GM03348 (cell line): ENCODE measurements at regions not wholly inside any gene's neighbourhood (a gene's known extent, or its start where the extent isn't known, plus 50 kb on each side); places are given as distances from the start of the nearest gene placed in this dataset.

Experiments
- DNase-seq: peaks from one replicate; pipeline ENCODE4 v3.0.0; 2012; ENCODE audit warnings: low spot score

GRCh38 chr3:107992976-107993684 is 97.7 kb downstream of the CD47 start:
- DNase-seq: peak; percentile 68

- no peak for DNase-seq
Observed at GRCh38 chr3:107990926-107991325, 99.9 kb downstream of the CD47 start.

GRCh38 chr3:107990433-107990832 is 100.4 kb downstream of the CD47 start:
- no peak for DNase-seq

GRCh38 chr3:107989661-107990060 is 101.2 kb downstream of the CD47 start:
- DNase-seq: no peak

- DNase-seq: peak; percentile 67
Observed at GRCh38 chr3:107988460-107989175, 102.2 kb downstream of the CD47 start.

GRCh38 chr3:107987036-107987939 is 103.5 kb downstream of the CD47 start:
- peak; percentile 78 for DNase-seq

- DNase-seq: no peak
Observed at GRCh38 chr3:107986505-107986904, 104.3 kb downstream of the CD47 start.

- DNase-seq: no peak
Observed at GRCh38 chr3:107985496-107985895, 105.3 kb downstream of the CD47 start.

- DNase-seq: no peak
Observed at GRCh38 chr3:107983247-107983646, 107.6 kb downstream of the CD47 start.

- DNase-seq: no peak
Observed at GRCh38 chr3:107982165-107982564, 108.7 kb downstream of the CD47 start.

- no peak for DNase-seq
Observed at GRCh38 chr3:107981471-107982111, 109.2 kb downstream of the CD47 start.

- DNase-seq: no peak
Observed at GRCh38 chr3:107979538-107979937, 111.3 kb downstream of the CD47 start.

GRCh38 chr3:107978131-107979055 is 112.4 kb downstream of the CD47 start:
- DNase-seq: no peak

- no peak for DNase-seq
Observed at GRCh38 chr3:107977221-107978130, 113.4 kb downstream of the CD47 start.

- no peak for DNase-seq
Observed at GRCh38 chr3:107976202-107976800, 114.5 kb downstream of the CD47 start.

GRCh38 chr3:107975529-107976201 is 115.2 kb downstream of the CD47 start:
- no peak for DNase-seq

- DNase-seq: no peak
Observed at GRCh38 chr3:107973961-107974360, 116.9 kb downstream of the CD47 start.

GRCh38 chr3:107973152-107973551 is 117.7 kb downstream of the CD47 start:
- no peak for DNase-seq
